ENCODE measurements at regions not wholly inside any gene's neighbourhood (a gene's known extent, or its start where the extent isn't known, plus 50 kb on each side); places are given as distances from the start of the nearest gene placed in this dataset.

DNA sequence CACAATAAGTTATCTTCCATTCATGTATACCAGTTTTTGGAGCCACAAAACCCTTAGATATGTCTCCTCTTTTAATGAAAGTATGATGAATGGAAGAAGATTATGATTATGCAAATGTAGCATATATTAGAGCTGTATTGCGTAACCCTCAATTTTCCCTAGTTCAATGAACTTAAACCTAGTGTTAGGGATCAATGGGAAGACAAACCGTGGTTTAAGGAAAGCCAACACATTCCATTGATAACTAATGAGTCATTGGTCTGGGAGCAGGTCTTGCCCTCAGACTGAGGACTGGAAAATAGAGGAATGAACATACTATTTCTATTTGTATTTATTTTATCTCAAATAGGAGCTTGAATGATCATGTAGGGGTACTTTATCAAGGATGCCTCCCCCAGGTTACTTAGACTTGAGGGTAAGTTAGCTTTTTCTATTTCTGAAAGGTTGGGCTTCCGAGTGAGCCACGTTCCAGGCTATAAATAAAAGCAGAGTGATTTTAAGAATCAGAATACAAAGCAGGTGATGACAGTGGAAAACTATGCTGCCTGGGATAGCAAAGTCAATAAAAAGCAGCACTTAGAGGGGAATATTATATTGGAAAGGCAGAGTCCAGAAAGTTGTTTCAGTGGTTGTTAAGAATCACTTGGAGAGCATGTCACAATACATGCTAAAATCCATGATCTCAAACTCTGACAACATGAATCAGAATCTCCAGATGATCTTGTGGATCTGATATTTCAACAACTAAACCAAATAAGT lies 356.0 kb downstream of the ADAM29 start:
- ATAC-seq (no peak), DNase-seq (no peak)
- Mint-ChIP-seq H3K27ac (no peak overlapping the region), H3K4me3 (no peak overlapping the region), H3K27me3 (no peaks in the 10 kb centered on the region), H3K9me3 (ENCODE audit: low read depth) (no peaks in the 10 kb centered on the region), H3K4me1 (no peaks in the 10 kb centered on the region), H3K36me3 (no peaks in the 10 kb centered on the region)
- CTCF ChIA-PET, result no interaction called here

DNA sequence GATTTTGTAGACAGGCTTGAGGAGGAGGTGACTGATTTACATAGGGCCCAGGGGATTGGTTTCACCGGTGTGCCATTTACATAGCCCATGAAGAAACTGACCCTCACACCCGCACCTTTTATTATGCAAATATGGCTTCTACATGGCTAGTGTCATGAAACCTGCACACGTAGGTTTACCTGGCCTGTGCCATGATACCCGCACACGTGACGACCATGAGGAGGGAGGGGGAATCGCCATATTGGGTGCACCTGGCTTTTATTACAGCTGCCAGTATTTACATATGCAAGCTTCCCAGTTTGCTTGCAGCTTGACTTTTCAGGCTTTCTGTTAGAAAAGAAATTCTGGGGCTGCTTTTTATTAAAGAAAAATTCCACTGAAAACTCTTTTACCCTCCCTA lies 359.7 kb downstream of the ADAM29 start:
- DNase-seq, result no peak
- Mint-ChIP-seq H3K4me3 (no peak overlapping the region), H3K9me3 (ENCODE audit: low read depth) (no peaks in the 10 kb centered on the region), H3K36me3 (no peaks in the 10 kb centered on the region), H3K4me1 (no peaks in the 10 kb centered on the region), H3K27ac (no peak overlapping the region), H3K27me3 (no peaks in the 10 kb centered on the region)
- CTCF ChIA-PET, result no interaction called here
- no peak for ATAC-seq

DNA sequence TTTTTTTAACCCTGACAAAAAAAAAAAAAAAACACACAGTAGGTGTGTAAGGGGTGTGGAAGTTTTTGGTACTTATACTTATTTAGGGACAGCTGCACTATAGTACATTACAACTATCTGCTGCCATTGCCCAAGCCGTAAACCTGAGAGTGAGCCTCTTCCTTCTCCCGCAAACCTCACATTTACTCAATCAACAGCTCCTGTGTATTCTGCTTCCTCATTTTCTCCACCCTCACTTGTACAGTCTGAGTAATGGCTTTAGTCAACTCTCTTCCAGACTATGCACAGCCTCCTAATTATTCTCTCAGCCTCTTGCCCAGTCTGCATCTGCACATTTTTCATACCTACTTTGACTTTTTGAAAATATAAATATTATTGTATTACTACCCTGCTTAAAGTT lies 362.0 kb downstream of the ADAM29 start:
- Mint-ChIP-seq H3K9me3 (ENCODE audit: low read depth) (no peaks in the 10 kb centered on the region), H3K4me1 (no peaks in the 10 kb centered on the region), H3K4me3 (no peak overlapping the region), H3K27me3 (no peaks in the 10 kb centered on the region), H3K36me3 (no peaks in the 10 kb centered on the region), H3K27ac (no peak overlapping the region)
- no peak for ATAC-seq
- no peak for DNase-seq
- CTCF ChIA-PET, result interaction anchor here (0.6 kb wide), 1 partner anchor 216 kb away, joined by 3 read pairs; no protein-coding TSS in a partner anchor

DNA sequence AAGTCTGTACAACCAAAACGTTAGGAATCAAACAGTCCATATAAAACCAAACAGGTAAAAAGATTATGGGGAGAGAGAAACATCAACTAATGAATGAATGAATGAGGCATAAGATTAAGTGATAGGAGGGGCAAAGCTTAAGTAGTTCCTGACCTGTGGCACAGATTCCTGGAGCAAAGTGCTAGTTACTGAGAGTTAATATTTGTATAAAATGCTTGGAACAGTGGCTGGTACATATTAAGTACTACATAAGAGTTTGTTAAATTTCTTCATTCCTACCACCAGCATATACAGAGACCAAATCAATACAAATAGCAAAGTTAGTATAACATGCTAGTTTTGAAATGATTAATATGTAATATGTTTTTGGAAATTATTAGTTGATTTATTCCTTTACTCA lies 363.7 kb downstream of the ADAM29 start:
- no peak for ATAC-seq
- peaks cover 6% of the 10 kb centered on the region for H3K9me3 Mint-ChIP-seq (ENCODE audit: low read depth)
- CTCF ChIA-PET, result no interaction called here

DNA sequence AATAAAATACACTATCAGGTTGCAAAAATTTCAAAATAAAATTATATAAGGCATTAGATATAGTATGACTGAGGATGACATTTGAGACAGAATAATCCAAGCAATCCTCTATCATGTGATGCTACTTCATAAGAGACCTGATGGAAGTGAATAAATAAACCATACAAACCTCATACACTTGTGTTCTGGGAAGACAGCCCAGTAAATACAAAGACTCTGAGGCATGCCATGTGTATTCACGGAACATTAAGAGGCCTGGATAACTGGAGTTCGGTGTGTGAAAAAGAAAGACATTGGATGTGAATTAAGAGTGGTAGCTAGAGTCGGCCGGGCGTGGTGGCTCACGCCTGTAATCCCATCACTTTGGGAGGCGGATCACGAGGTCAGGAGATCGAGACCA lies 364.2 kb downstream of the ADAM29 start:
- CTCF ChIA-PET, result no interaction called here
- Mint-ChIP-seq H3K9me3 (ENCODE audit: low read depth) (peaks cover 8% of the 10 kb centered on the region), H3K36me3 (no peaks in the 10 kb centered on the region), H3K27me3 (no peaks in the 10 kb centered on the region), H3K4me1 (no peaks in the 10 kb centered on the region), H3K27ac (no peak overlapping the region), H3K4me3 (no peak overlapping the region)
- ATAC-seq (no peak), DNase-seq (no peak)

More for the DNA sequence above, 363.7 kb downstream of the ADAM29 start:
- H3K27me3 Mint-ChIP-seq, result no peaks in the 10 kb centered on the region
- H3K27ac Mint-ChIP-seq, result no peak overlapping the region
- no peaks in the 10 kb centered on the region for H3K4me1 Mint-ChIP-seq
- no peak for DNase-seq
- H3K4me3 Mint-ChIP-seq, result no peak overlapping the region
- no peaks in the 10 kb centered on the region for H3K36me3 Mint-ChIP-seq

DNA sequence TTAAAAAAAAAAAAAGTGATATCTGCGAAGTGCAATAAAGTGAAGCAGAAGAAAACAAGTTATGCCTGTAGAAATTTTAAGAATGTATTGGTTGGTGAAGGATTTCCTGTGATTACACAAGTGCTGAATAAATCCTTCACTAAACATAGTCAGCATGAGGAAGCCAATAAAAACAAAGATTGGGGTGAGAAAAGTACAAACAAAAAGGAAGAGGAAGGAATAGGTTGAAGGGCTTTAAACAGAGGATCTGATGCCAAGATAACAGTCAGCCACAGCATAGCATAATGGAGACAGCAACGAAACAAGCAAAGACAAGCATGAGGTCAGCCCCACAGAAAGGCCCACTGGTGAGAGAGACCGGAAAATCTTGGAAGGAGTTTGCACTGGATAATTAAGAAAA lies 372.2 kb downstream of the ADAM29 start:
- no peak overlapping the region for H3K27ac Mint-ChIP-seq

DNA sequence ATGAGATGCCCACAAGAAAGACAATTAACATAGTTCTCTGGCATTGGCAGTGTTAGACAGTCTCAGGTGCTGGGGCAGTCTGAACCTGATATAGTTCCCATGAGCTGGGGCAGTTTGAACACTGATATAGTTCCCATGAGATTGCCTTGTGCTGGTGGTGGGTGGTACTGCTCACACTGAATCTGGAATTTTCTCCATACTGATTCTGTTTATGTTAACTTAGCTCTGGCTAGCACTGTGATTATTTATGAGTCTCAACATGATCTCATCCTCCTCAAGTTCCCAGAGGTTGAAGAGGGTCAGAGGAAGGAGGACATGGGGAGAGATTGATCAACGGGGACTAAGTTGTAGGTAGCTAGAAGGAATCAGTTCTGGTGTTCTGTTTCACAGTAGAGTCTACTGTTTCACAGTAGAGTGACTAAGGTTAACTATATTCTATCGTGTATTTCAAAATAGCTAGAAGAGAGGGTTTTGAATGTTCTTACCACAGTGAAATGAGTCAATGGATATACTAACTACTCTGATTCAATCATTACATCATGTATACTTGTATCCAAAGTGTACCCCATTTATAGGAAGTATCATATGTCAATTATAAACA lies 379.9 kb downstream of the ADAM29 start:
- DNase-seq (no peak), ATAC-seq (no peak)
- Mint-ChIP-seq H3K4me1 (no peaks in the 10 kb centered on the region), H3K36me3 (no peaks in the 10 kb centered on the region), H3K4me3 (no peak overlapping the region), H3K27me3 (no peaks in the 10 kb centered on the region), H3K27ac (no peak overlapping the region), H3K9me3 (ENCODE audit: low read depth) (peaks cover 3% of the 10 kb centered on the region)
- CTCF ChIA-PET, result no interaction called here

More for the DNA sequence above, 372.2 kb downstream of the ADAM29 start:
- ATAC-seq (no peak), DNase-seq (no peak)
- CTCF ChIA-PET, result no interaction called here
- Mint-ChIP-seq H3K27me3 (no peaks in the 10 kb centered on the region), H3K4me3 (no peak overlapping the region), H3K36me3 (no peaks in the 10 kb centered on the region), H3K4me1 (no peaks in the 10 kb centered on the region), H3K9me3 (ENCODE audit: low read depth) (peaks cover 15% of the 10 kb centered on the region)

DNA sequence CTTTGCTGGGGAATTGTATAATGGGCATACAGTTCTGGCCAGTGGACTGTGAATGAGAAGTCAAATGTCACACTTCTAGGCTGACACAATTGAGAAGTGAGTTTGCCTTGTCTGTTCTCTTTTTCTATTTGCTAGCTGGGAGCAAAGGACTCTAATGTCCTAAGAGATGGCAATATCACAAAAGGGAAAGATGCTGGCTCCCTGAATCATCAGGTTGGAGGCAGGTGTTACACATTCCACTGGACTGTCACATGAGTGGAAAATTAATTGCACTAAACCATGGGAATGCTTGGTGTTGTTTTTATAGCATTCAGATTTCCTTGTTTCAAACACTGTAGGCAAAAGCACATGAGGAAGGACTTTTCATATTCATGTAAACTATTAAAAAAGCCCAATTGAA lies 388.3 kb downstream of the ADAM29 start:
- Mint-ChIP-seq H3K9me3 (ENCODE audit: low read depth) (peaks cover 3% of the 10 kb centered on the region), H3K27me3 (no peaks in the 10 kb centered on the region), H3K4me1 (no peaks in the 10 kb centered on the region), H3K4me3 (no peak overlapping the region), H3K36me3 (no peaks in the 10 kb centered on the region), H3K27ac (no peak overlapping the region)
- DNase-seq (no peak), ATAC-seq (no peak)
- CTCF ChIA-PET, result no interaction called here

DNA sequence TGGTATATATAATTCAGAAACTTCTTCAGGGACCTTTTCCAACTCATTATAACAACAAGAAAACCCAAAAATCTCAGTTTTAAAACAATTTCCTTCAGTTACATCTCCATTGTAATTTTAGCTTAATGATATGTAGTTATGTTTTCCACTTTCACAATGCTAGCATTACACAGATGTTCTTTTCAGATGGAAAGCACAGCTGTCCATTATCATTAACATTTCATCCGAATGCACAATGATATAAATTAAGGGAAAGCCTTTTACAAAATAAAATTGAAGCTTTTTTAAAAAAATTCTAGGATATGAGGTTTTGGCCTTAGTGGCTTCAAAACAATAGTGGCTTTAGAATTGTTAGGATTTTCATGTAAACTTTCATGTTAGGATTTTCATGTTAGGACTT lies 389.2 kb downstream of the ADAM29 start:
- ATAC-seq (no peak), DNase-seq (no peak)
- Mint-ChIP-seq H3K4me1 (no peaks in the 10 kb centered on the region), H3K27ac (no peak overlapping the region), H3K27me3 (no peaks in the 10 kb centered on the region), H3K9me3 (ENCODE audit: low read depth) (peaks cover 3% of the 10 kb centered on the region), H3K4me3 (no peak overlapping the region), H3K36me3 (no peaks in the 10 kb centered on the region)
- CTCF ChIA-PET, result no interaction called here

DNA sequence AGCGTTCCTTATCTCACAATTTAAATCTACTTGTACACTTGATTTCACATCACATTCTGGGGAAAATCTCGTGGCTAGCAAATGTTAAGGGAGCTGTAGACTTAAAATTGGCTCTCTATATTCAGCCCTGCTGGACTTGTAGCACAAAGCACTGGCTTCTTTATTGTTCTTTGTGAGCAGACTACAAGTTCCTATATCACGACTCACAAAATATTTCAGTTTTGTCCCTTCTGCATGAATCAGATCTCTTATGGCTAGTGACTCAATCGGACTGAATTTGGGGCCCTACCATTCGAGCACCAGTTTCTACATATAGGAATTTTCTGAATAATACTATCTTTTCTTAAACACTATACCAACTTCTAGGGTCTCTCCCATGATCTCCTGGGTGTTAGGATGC lies 390.1 kb downstream of the ADAM29 start:
- H3K27me3 Mint-ChIP-seq, result no peaks in the 10 kb centered on the region
- CTCF ChIA-PET, result no interaction called here
- no peak for ATAC-seq
- DNase-seq, result no peak
- peaks cover 3% of the 10 kb centered on the region for H3K9me3 Mint-ChIP-seq (ENCODE audit: low read depth)
- H3K27ac Mint-ChIP-seq, result no peak overlapping the region
- no peaks in the 10 kb centered on the region for H3K4me1 Mint-ChIP-seq
- H3K36me3 Mint-ChIP-seq, result no peaks in the 10 kb centered on the region
- no peak overlapping the region for H3K4me3 Mint-ChIP-seq

DNA sequence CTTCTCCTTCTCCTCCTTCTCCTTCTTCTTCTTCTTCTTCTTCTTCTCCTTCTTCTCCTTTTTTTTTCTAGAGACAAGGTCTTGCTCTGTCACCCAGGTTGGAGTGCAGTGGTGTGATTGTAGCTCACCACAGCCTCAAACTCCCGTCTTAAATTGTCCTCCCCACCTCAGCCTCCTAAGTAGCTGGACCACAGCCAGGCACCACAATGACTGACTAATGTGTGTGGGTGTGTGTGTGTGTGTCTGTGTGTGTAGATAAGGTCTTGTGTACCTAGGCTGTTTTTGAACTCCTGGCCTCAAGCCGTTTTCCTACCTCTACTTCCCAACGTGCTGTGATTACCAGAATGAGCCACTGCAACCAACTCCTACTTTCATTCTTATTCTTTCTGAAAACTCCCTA lies 390.9 kb downstream of the ADAM29 start:
- peaks cover 3% of the 10 kb centered on the region for H3K9me3 Mint-ChIP-seq (ENCODE audit: low read depth)
- ATAC-seq, result no peak
- CTCF ChIA-PET, result no interaction called here
- no peaks in the 10 kb centered on the region for H3K36me3 Mint-ChIP-seq
- no peak for DNase-seq
- H3K4me1 Mint-ChIP-seq, result no peaks in the 10 kb centered on the region
- no peak overlapping the region for H3K27ac Mint-ChIP-seq
- no peaks in the 10 kb centered on the region for H3K27me3 Mint-ChIP-seq
- H3K4me3 Mint-ChIP-seq, result no peak overlapping the region

DNA sequence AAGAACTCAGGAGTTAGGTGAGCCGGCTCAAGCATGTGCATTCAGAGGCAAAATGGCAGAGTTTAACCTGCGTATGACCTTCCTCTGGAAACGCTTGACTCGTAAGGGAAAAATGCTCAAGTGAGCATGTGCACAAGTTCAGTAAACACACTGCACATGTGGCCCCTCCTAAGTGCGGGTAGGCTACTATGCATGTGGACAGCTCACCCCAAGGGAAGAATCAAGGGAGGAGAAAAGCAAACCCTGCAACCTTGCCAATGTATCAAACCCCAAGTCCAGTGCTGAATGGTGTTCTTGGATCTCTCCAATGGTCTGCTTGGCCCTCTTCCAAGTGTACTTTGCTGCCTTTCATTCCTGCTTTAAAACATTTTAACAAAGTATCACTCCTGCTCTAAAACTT lies 407.1 kb downstream of the ADAM29 start:
- ATAC-seq (no peak), DNase-seq (no peak)
- H3K27me3 Mint-ChIP-seq, result no peaks in the 10 kb centered on the region
- H3K4me1 Mint-ChIP-seq, result no peaks in the 10 kb centered on the region
- H3K36me3 Mint-ChIP-seq, result no peaks in the 10 kb centered on the region
- no peak overlapping the region for H3K27ac Mint-ChIP-seq
- H3K4me3 Mint-ChIP-seq, result no peak overlapping the region
- CTCF ChIA-PET, result no interaction called here
- H3K9me3 Mint-ChIP-seq (ENCODE audit: low read depth), result peaks cover 3% of the 10 kb centered on the region

DNA sequence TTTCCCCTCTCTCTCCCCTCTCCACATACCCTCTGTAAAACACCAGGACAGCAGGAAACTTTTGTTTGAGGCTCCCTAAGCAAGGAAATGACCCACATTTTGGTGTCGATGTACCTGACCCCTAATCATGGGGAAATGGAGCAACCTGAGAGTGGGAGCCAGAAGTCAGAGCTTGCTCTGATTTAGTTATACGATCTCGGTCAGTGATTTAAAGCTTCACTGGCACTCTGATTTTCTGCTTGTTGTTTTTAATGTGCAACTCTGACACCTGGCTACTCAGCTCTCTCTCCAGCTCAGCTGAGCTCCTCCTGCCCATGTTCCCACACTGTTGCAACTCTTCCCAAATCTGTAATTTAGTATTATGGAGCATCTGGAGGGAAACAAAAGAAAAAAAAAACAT lies 408.6 kb downstream of the ADAM29 start:
- no peaks in the 10 kb centered on the region for H3K36me3 Mint-ChIP-seq
- H3K4me3 Mint-ChIP-seq, result no peak overlapping the region
- no peaks in the 10 kb centered on the region for H3K4me1 Mint-ChIP-seq
- no peaks in the 10 kb centered on the region for H3K27me3 Mint-ChIP-seq
- H3K9me3 Mint-ChIP-seq (ENCODE audit: low read depth), result peaks cover 3% of the 10 kb centered on the region
- DNase-seq (no peak), ATAC-seq (no peak)
- CTCF ChIA-PET, result no interaction called here
- H3K27ac Mint-ChIP-seq, result no peak overlapping the region

DNA sequence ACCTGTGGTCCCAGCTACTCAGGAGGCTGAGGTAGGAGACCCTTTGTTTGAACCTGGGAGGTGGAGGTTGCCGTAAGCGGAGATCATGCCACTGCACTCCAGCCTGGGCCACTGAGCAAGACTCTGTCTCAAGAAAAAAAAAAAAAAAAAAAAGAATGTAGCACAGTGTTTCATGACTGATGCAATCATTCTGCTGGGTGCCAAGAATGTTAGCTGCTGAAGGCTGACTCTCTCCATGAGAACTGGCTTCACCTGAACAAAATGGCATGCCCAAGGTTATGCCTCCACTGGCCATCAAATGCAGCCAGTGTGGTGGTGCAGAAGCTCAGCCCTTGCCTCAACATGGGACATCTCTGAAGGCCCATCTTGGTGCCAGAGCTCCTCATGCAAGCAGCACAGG lies 412.1 kb downstream of the ADAM29 start:
- no peaks in the 10 kb centered on the region for H3K36me3 Mint-ChIP-seq
- no peak overlapping the region for H3K4me3 Mint-ChIP-seq
- H3K27me3 Mint-ChIP-seq, result no peaks in the 10 kb centered on the region
- peaks cover 4% of the 10 kb centered on the region for H3K9me3 Mint-ChIP-seq (ENCODE audit: low read depth)
- DNase-seq (no peak), ATAC-seq (no peak)
- no peak overlapping the region for H3K27ac Mint-ChIP-seq
- CTCF ChIA-PET, result no interaction called here
- no peaks in the 10 kb centered on the region for H3K4me1 Mint-ChIP-seq

Data from activated CD8-positive, alpha-beta memory T cell treated with anti-CD3 and anti-CD28 coated beads, Interleukin-2, amount 10 ng/mL, durations not matched to agents 7 days and 5 days (primary cell).